ENCODE measurements at regions not wholly inside any gene's neighbourhood (a gene's known extent, or its start where the extent isn't known, plus 50 kb on each side); places are given as distances from the start of the nearest gene placed in this dataset.

DNA sequence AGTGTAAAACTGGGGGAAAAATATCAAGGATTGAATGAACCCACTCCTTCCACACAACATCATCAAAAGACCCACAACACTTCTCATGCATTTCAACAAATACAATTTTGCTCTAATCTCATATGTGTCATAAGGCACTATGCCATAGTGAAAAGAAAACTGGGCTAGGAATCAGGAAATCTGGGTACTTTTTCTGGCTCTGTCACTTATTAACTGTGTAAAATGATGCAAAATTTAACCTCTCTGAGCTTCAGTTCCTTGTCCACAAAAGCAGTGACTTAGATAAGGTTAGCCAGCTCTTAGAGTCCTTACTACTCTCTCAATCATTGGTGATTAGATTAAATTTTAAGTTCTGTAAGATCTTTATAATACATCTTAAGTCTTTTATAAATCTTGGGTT, 250.5 kb upstream of the SOX5 start:
- no peaks in the 10 kb centered on the region for H3K4me1 ChIP-seq (ENCODE audit: insufficient read depth, low read length)
- ChIA-PET CTCF (no interaction called here), POLR2A (ENCODE audit: unreplicated experiment) (no interaction called here)
- no TSS peak for BruUV-seq (replicated peaks)
- H3K9me3 ChIP-seq (ENCODE audit: low read length): no peaks in the 10 kb centered on the region
- no peak overlapping the region for H3K27ac ChIP-seq (ENCODE audit: low read length)
- H3K9me2 ChIP-seq (replicated peaks; ENCODE audit: low read length): no peaks in the 10 kb centered on the region
- no peaks in the 10 kb centered on the region for H3K36me3 ChIP-seq (ENCODE audit: low read depth, low read length)
- TF ChIP-seq CTCF (conservative IDR thresholded peaks at IDR 0.05; ENCODE audit: low read depth, low read length): no peak
- no peak for TF ChIP-seq EZH2phosphoT487 (IDR thresholded peaks at IDR 0.05; ENCODE audit: borderline replicate concordance, low read length)
- no peak for TF ChIP-seq EZH2 (IDR thresholded peaks at IDR 0.05; ENCODE audit: low read length, unreplicated experiment)
- H3K4me2 ChIP-seq (ENCODE audit: low read length): no peak overlapping the region
- H3K9ac ChIP-seq (ENCODE audit: low read length): no peak overlapping the region
- intact Hi-C loops (cut with micrococcal nuclease): no loop called here
- ATAC-seq (no peak), DNase-seq (no peak)
- no peaks in the 10 kb centered on the region for H4K20me1 ChIP-seq (ENCODE audit: low read length)
- no peaks in the 10 kb centered on the region for H3K27me3 ChIP-seq (ENCODE audit: low read length)
- no peaks in the 10 kb centered on the region for H3F3A ChIP-seq (ENCODE audit: low read length, unreplicated experiment)
- H3K79me2 ChIP-seq (ENCODE audit: low read length): no peaks in the 10 kb centered on the region
- H3K4me3 ChIP-seq (ENCODE audit: low read length): no peak overlapping the region
- no peak overlapping the region for H2AFZ ChIP-seq (ENCODE audit: low read length)

DNA sequence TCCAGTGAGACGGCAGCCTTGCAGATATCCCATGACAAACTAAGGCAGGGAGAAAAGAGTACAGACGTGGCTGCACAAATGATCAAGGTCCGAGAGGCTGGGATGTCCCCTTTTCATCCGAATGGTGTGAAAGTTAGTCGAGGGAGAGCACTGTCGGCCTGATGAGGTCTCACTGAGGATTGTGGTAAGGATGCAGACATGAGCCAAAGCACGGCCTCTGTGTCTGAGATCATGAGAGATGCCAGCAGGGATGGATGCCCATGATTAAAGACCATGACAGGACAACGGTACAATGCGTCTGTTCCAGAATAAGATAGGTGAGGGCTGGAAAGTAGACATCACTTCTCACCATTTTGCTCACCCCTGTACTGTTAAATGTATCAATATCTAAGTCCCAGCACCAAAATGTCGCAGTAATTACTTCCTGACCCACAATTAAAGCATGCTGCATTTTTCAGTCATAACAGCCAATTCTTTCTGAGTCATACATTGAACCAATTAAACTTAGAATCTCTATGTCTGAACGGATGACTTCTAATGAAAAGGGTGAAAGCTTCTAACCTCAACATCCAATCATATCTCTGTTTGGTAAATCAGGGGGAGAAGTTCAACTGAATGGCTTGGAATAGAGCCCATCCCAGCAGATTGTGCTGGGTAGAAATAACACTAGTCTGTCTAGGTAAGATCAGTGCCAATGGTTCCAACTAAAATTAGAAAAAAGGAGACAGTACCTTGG, 249.6 kb upstream of the SOX5 start:
- Histone ChIP-seq H3F3A (ENCODE audit: low read length, unreplicated experiment) (no peaks in the 10 kb centered on the region), H3K4me2 (ENCODE audit: low read length) (no peak overlapping the region), H3K27ac (ENCODE audit: low read length) (no peak overlapping the region), H3K27me3 (ENCODE audit: low read length) (no peaks in the 10 kb centered on the region), H3K4me3 (ENCODE audit: low read length) (no peak overlapping the region), H3K9ac (ENCODE audit: low read length) (no peak overlapping the region), H3K36me3 (ENCODE audit: low read depth, low read length) (no peaks in the 10 kb centered on the region), H2AFZ (ENCODE audit: low read length) (no peak overlapping the region), H4K20me1 (ENCODE audit: low read length) (no peaks in the 10 kb centered on the region), H3K9me2 (replicated peaks; ENCODE audit: low read length) (no peaks in the 10 kb centered on the region), H3K79me2 (ENCODE audit: low read length) (no peaks in the 10 kb centered on the region), H3K4me1 (ENCODE audit: insufficient read depth, low read length) (no peaks in the 10 kb centered on the region), H3K9me3 (ENCODE audit: low read length) (no peaks in the 10 kb centered on the region)
- TF ChIP-seq EZH2 (IDR thresholded peaks at IDR 0.05; ENCODE audit: low read length, unreplicated experiment) (no peak), EZH2phosphoT487 (IDR thresholded peaks at IDR 0.05; ENCODE audit: borderline replicate concordance, low read length) (no peak), CTCF (conservative IDR thresholded peaks at IDR 0.05; ENCODE audit: low read depth, low read length) (no peak)
- intact Hi-C loops (cut with micrococcal nuclease): no loop called here
- CTCF ChIA-PET: no interaction called here
- ATAC-seq: no peak
- no TSS peak for BruUV-seq (replicated peaks)
- DNase-seq: no peak
- POLR2A ChIA-PET (ENCODE audit: unreplicated experiment): no interaction called here

GRCh38 chr12:24198070-24198469, 248.6 kb upstream of the SOX5 start:
- intact Hi-C loops (cut with micrococcal nuclease): no loop called here
- ATAC-seq (no peak), DNase-seq (no peak)
- ChIA-PET CTCF (no interaction called here), POLR2A (ENCODE audit: unreplicated experiment) (no interaction called here)
- no TSS peak for BruUV-seq (replicated peaks)
- H3K9ac ChIP-seq (ENCODE audit: low read length): no peak overlapping the region
- H3K9me3 ChIP-seq (ENCODE audit: low read length): no peaks in the 10 kb centered on the region
- H3K27ac ChIP-seq (ENCODE audit: low read length): no peak overlapping the region
- no peaks in the 10 kb centered on the region for H3K36me3 ChIP-seq (ENCODE audit: low read depth, low read length)
- no peaks in the 10 kb centered on the region for H3K27me3 ChIP-seq (ENCODE audit: low read length)
- no peaks in the 10 kb centered on the region for H3K9me2 ChIP-seq (replicated peaks; ENCODE audit: low read length)
- H3K4me3 ChIP-seq (ENCODE audit: low read length): no peak overlapping the region
- no peaks in the 10 kb centered on the region for H3F3A ChIP-seq (ENCODE audit: low read length, unreplicated experiment)
- no peak overlapping the region for H3K4me2 ChIP-seq (ENCODE audit: low read length)
- TF ChIP-seq EZH2 (IDR thresholded peaks at IDR 0.05; ENCODE audit: low read length, unreplicated experiment): no peak
- TF ChIP-seq CTCF (conservative IDR thresholded peaks at IDR 0.05; ENCODE audit: low read depth, low read length): no peak
- no peak for TF ChIP-seq EZH2phosphoT487 (IDR thresholded peaks at IDR 0.05; ENCODE audit: borderline replicate concordance, low read length)
- H3K79me2 ChIP-seq (ENCODE audit: low read length): no peaks in the 10 kb centered on the region
- H2AFZ ChIP-seq (ENCODE audit: low read length): no peak overlapping the region
- H3K4me1 ChIP-seq (ENCODE audit: insufficient read depth, low read length): no peaks in the 10 kb centered on the region
- no peaks in the 10 kb centered on the region for H4K20me1 ChIP-seq (ENCODE audit: low read length)

Measured in PC-3 (cell line).